ENCODE measurements at regions not wholly inside any gene's neighbourhood (a gene's known extent, or its start where the extent isn't known, plus 50 kb on each side); places are given as distances from the start of the nearest gene placed in this dataset.

DNA sequence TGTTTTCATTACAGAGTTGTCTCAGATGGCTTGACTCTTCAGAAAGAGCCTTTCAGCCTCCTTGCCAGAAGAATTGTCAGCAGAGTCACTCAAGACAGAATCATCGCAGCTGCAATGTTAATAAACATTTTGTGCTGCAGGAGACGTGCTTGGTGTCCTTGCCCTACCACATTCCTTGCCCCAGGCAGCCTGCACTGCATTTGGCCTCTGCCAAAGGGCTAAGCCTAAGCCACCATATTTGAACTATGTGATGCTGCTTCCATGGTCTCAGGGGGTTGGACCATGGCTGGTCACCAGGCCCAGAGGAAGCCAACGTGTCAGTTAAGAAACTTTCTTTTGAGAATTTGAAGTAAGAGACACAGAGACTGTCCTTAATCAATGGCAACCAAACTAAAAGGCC lies 145.4 kb downstream of the ACTL7B start:
- Histone ChIP-seq H4K91ac (ENCODE audit: insufficient read length, low read depth, low read length) (no peak overlapping the region), H3K18ac (ENCODE audit: insufficient read length, low read depth, low read length) (no peak overlapping the region), H4K8ac (replicated peaks; ENCODE audit: insufficient read length, low read depth, low read length) (no peak overlapping the region), H3K4me1 (ENCODE audit: insufficient read depth, low read length) (no peaks in the 10 kb centered on the region), H3K9ac (ENCODE audit: extremely low read depth, insufficient read length, low read length) (no peak overlapping the region), H2BK5ac (ENCODE audit: insufficient read length, low read length) (no peak overlapping the region), H3K79me2 (ENCODE audit: insufficient read depth, low read length) (no peaks in the 10 kb centered on the region), H3T11ph (ENCODE audit: low read length) (no peak overlapping the region), H2BK15ac (ENCODE audit: low read depth, low read length) (no peak overlapping the region), H2AK5ac (ENCODE audit: insufficient read length, low read length) (no peak overlapping the region), H2BK120ac (ENCODE audit: low read depth, low read length, poor library complexity, severe bottlenecking) (no peak overlapping the region), H3K27ac (ENCODE audit: insufficient read length, low read depth, low read length) (no peak overlapping the region), H4K20me1 (ENCODE audit: control insufficient read depth, insufficient read depth, insufficient read length) (no peaks in the 10 kb centered on the region), H3K56ac (ENCODE audit: insufficient read length, low read depth, low read length) (no peak overlapping the region), H3K4me2 (ENCODE audit: insufficient read depth, insufficient read length, low read length) (no peak overlapping the region), H2BK12ac (ENCODE audit: insufficient read length, low read depth, low read length) (no peak overlapping the region), H3K14ac (ENCODE audit: insufficient read depth, low read length) (no peak overlapping the region; the same call in 1 of the 2 replicates), H3K4ac (ENCODE audit: low read depth, low read length) (no peak overlapping the region), H3K27me3 (ENCODE audit: insufficient read depth, low read length) (no peaks in the 10 kb centered on the region), H3K23ac (ENCODE audit: insufficient read length, low read depth, low read length) (no peak overlapping the region), H3K23me2 (ENCODE audit: insufficient read length, low read depth, low read length, poor library complexity, severe bottlenecking) (no peaks in the 10 kb centered on the region), H2AFZ (ENCODE audit: low read length) (no peak overlapping the region), H2BK20ac (ENCODE audit: low read depth, low read length, poor library complexity, severe bottlenecking) (no peak overlapping the region), H4K5ac (ENCODE audit: insufficient read length, low read depth, low read length) (no peak overlapping the region), H3K79me1 (ENCODE audit: insufficient read depth, low read depth, low read length, poor library complexity, severe bottlenecking) (no peaks in the 10 kb centered on the region), H3K9me3 (ENCODE audit: control insufficient read depth, low read depth, low read length) (no peaks in the 10 kb centered on the region)
- Mint-ChIP-seq H3K27me3 (ENCODE audit: low read depth) (no peaks in the 10 kb centered on the region), H3K27ac (no peak overlapping the region), H3K36me3 (ENCODE audit: insufficient read depth in 1 of 3, low read depth in 3 of 3) (0 out of 7 replicates have a peak, but pooled peaks cover 0 to 3% (median 0%) of the 10 kb centered on the region in 3 experiments), H3K4me1 (no peaks in the 10 kb centered on the region), H3K4me3 (no peak overlapping the region), H3K9me3 (peaks cover 0 to 4% of the 10 kb centered on the region in 2 experiments; a peak in 4 of 5 replicates)
- TF ChIP-seq, protein P1, sequence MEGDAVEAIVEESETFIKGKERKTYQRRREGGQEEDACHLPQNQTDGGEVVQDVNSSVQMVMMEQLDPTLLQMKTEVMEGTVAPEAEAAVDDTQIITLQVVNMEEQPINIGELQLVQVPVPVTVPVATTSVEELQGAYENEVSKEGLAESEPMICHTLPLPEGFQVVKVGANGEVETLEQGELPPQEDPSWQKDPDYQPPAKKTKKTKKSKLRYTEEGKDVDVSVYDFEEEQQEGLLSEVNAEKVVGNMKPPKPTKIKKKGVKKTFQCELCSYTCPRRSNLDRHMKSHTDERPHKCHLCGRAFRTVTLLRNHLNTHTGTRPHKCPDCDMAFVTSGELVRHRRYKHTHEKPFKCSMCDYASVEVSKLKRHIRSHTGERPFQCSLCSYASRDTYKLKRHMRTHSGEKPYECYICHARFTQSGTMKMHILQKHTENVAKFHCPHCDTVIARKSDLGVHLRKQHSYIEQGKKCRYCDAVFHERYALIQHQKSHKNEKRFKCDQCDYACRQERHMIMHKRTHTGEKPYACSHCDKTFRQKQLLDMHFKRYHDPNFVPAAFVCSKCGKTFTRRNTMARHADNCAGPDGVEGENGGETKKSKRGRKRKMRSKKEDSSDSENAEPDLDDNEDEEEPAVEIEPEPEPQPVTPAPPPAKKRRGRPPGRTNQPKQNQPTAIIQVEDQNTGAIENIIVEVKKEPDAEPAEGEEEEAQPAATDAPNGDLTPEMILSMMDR (conservative IDR thresholded peaks at IDR 0.05): no peak
- DNase-seq: no peak
- WGBS (ENCODE audit: extremely low coverage, insufficient read length, low lambda C conversion rate): no CpG with 5 or more reads among the region's 3 CpGs
